ENCODE measurements at regions not wholly inside any gene's neighbourhood (a gene's known extent, or its start where the extent isn't known, plus 50 kb on each side); places are given as distances from the start of the nearest gene placed in this dataset.

- TF ChIP-seq MAFK (IDR thresholded peaks at IDR 0.05; ENCODE audit: low read depth, low read length), result no peak
- no peak for TF ChIP-seq ELK1 (IDR thresholded peaks at IDR 0.05; ENCODE audit: borderline replicate concordance, low read depth, low read length)
- TF ChIP-seq MAZ (IDR thresholded peaks at IDR 0.05; ENCODE audit: borderline replicate concordance, low read depth, low read length), result no peak
- no peak for TF ChIP-seq MXI1 (IDR thresholded peaks at IDR 0.05; ENCODE audit: borderline replicate concordance, low read depth, low read length)
- Histone ChIP-seq H2AK9ac (replicated peaks; ENCODE audit: low read depth, low read length, poor library complexity) (no peak overlapping the region), H4K8ac (ENCODE audit: low read depth in 2 of 2, low read length in 2 of 2) (no peak overlapping the region), H3K36me3 (ENCODE audit: control insufficient read depth, insufficient read depth, low read length) (no peaks in the 10 kb centered on the region), H2BK5ac (ENCODE audit: low read depth, low read length, poor library complexity, severe bottlenecking) (no peak overlapping the region), H3K4ac (ENCODE audit: low read depth, low read length) (no peak overlapping the region), H3K27ac (ENCODE audit: insufficient read depth, low read length) (no peak overlapping the region), H2BK15ac (ENCODE audit: low read depth, low read length) (no peak overlapping the region), H3K4me1 (ENCODE audit: control insufficient read depth, insufficient read depth, low read length) (peaks cover 5% of the 10 kb centered on the region), H3K4me2 (ENCODE audit: low read depth, low read length) (no peak overlapping the region), H3K9me1 (ENCODE audit: insufficient read depth, low read length) (peaks cover 6% of the 10 kb centered on the region; the same call in 1 of the 2 replicates), H3K14ac (replicated peaks; ENCODE audit: low read depth, low read length) (no peak overlapping the region), H3K79me1 (ENCODE audit: low read depth in 1 of 2, low read length in 2 of 2) (no peaks in the 10 kb centered on the region), H2BK20ac (ENCODE audit: low read depth, low read length) (no peak overlapping the region), H3K23ac (ENCODE audit: low read depth, low read length) (no peak overlapping the region), H3K9me3 (ENCODE audit: control insufficient read depth, insufficient read depth, low read length) (no peaks in the 10 kb centered on the region), H3K18ac (ENCODE audit: low read depth, low read length) (no peak overlapping the region), H3K4me3 (ENCODE audit: insufficient read depth, low read depth, low read length) (no peak overlapping the region), H2BK120ac (ENCODE audit: low read depth, low read length) (no peak overlapping the region), H3K56ac (ENCODE audit: extremely low read depth, insufficient read depth, low read length) (no peak overlapping the region), H4K5ac (ENCODE audit: low read depth, low read length) (no peak overlapping the region), H2AK5ac (ENCODE audit: low read depth, low read length) (no peak overlapping the region), H3K9ac (ENCODE audit: low read depth, low read length) (no peak overlapping the region), H2AFZ (replicated peaks; ENCODE audit: low read length, poor library complexity) (no peak overlapping the region), H3K27me3 (ENCODE audit: control insufficient read depth, insufficient read depth, low read length) (no peaks in the 10 kb centered on the region), H4K91ac (ENCODE audit: insufficient read depth, low read depth, low read length) (no peak overlapping the region), H4K20me1 (ENCODE audit: insufficient read depth, low read length) (no peaks in the 10 kb centered on the region)
- no CpG with 5 or more reads among the region's 3 CpGs for WGBS, 2 experiments (ENCODE audit: extremely low coverage in 2 of 2, insufficient read length in 1 of 2)
- no peak for DNase-seq
- ATAC-seq (ENCODE audit: low read depth), result no peak
- in situ Hi-C loops (cut with MboI; ENCODE audit: low sequenced_read_pairs) (no loop called here), dilution Hi-C loops (cut with HindIII; ENCODE audit: low sequenced_read_pairs, unreplicated experiment) (no loop called here), intact Hi-C loops (cut with micrococcal nuclease) (loop anchor here (5.0 kb wide), 1 partner anchor 128 kb away; no protein-coding TSS in a partner anchor)
- ChIA-PET POLR2A (ENCODE audit: unreplicated experiment) (no interaction called here), CTCF (no interaction called here)
- BruUV-seq (replicated peaks), result no TSS peak
Observed at GRCh38 chr16:51559901-51560300, 408.8 kb upstream of the SALL1 start.

Data from IMR-90 (cell line).